ENCODE measurements at regions not wholly inside any gene's neighbourhood (a gene's known extent, or its start where the extent isn't known, plus 50 kb on each side); places are given as distances from the start of the nearest gene placed in this dataset.
"Not testable (repeated sequence)": the region's sequence is repeated elsewhere in the genome, so short reads cannot be mapped to it uniquely, and the experiment has no call there.

- H3K27ac ChIP-seq: no peak overlapping the region
- TF ChIP-seq CTCF (conservative IDR thresholded peaks at IDR 0.05): no peak
These were observed 372.5 kb downstream of the SATB2 start for GRCh38 chr2:199085261-199085660.

GRCh38 chr2:199070322-199070949, 387.3 kb downstream of the SATB2 start:
- TF ChIP-seq CTCF (conservative IDR thresholded peaks at IDR 0.05): no peak
- no peak overlapping the region for H3K27ac ChIP-seq

GRCh38 chr2:199064201-199064600, 393.5 kb downstream of the SATB2 start:
- no peak overlapping the region for H3K27ac ChIP-seq
- no peak for TF ChIP-seq CTCF (conservative IDR thresholded peaks at IDR 0.05)

GRCh38 chr2:199057936-199058335, 399.8 kb downstream of the SATB2 start:
- H3K27ac ChIP-seq: no peak overlapping the region
- TF ChIP-seq CTCF (conservative IDR thresholded peaks at IDR 0.05): no peak

GRCh38 chr2:199055336-199055735, 402.4 kb downstream of the SATB2 start:
- no peak for TF ChIP-seq CTCF (conservative IDR thresholded peaks at IDR 0.05)
- H3K27ac ChIP-seq: no peak overlapping the region

- no peak overlapping the region for H3K27ac ChIP-seq
- no peak for TF ChIP-seq CTCF (conservative IDR thresholded peaks at IDR 0.05)
These were observed 414.9 kb downstream of the SATB2 start for GRCh38 chr2:199042660-199043379.

- no peak overlapping the region for H3K27ac ChIP-seq
- no peak for TF ChIP-seq CTCF (conservative IDR thresholded peaks at IDR 0.05)
These were observed 417.2 kb downstream of the SATB2 start for GRCh38 chr2:199040522-199040921.

- not testable (repeated sequence) for H3K27ac ChIP-seq
These were observed 424.0 kb downstream of the SATB2 start for GRCh38 chr2:199033761-199034160.
